SU-DHL-6 (cell line): ENCODE measurements at regions not wholly inside any gene's neighbourhood (a gene's known extent, or its start where the extent isn't known, plus 50 kb on each side); places are given as distances from the start of the nearest gene placed in this dataset.

Experiments
- H2AFZ ChIP-seq: fragments of 200-600 bp; sonication (generic); 2 replicates; pipeline ENCODE4 v1.6.1; 2014; ENCODE audit warnings: low read depth, mild to moderate bottlenecking, moderate library complexity, mixed read lengths, antibody characterized with exemption, low read length; ENCODE audit not compliant: severe bottlenecking
- H3F3A ChIP-seq: fragments of 200-600 bp; shearing (Covaris generic); 2 replicates; pipeline ENCODE4 v1.6.0; 2016; ENCODE audit warnings: antibody characterized with exemption, mild to moderate bottlenecking; ENCODE audit not compliant: insufficient read depth
- H3K27ac ChIP-seq: fragments of 200-600 bp; sonication (generic); 2 replicates; pipeline ENCODE4 v1.5.1; 2016; ENCODE audit warnings: low read depth, mild to moderate bottlenecking, low read length, moderate library complexity, mixed read lengths
- H3K27me3 ChIP-seq: fragments of 200-600 bp; sonication (generic), shearing (Covaris generic); 2 replicates; pipeline ENCODE4 v1.6.0; 2014; ENCODE audit warnings: mild to moderate bottlenecking, low read length
- H3K36me3 ChIP-seq: fragments of 200-600 bp; sonication (generic); 2 replicates; pipeline ENCODE4 v1.6.1; 2014; ENCODE audit warnings: mild to moderate bottlenecking, low read length, mixed read lengths
- H3K4me2 ChIP-seq: fragments of 300-600, 200-600 bp; shearing (Covaris generic), sonication (generic); 2 replicates; pipeline ENCODE4 v1.6.0; 2014; ENCODE audit warnings: low read length, low read depth, mild to moderate bottlenecking; ENCODE audit not compliant: poor library complexity, severe bottlenecking
- H3K4me3 ChIP-seq: fragments of 200-600 bp; sonication (generic); 2 replicates; pipeline ENCODE4 v1.5.1; 2014; ENCODE audit warnings: antibody characterized with exemption, low read length, mild to moderate bottlenecking, mixed read lengths; ENCODE audit not compliant: insufficient read depth, poor library complexity, severe bottlenecking
- H3K79me2 ChIP-seq: fragments of 200-600 bp; sonication (generic); 2 replicates; pipeline ENCODE4 v1.6.1; 2014; ENCODE audit warnings: mild to moderate bottlenecking, low read length, moderate library complexity; ENCODE audit not compliant: insufficient read depth
- H3K9ac ChIP-seq: fragments of 200-600 bp; sonication (generic); 2 replicates; pipeline ENCODE4 v1.7.0; 2014; ENCODE audit warnings: mild to moderate bottlenecking, low read length
- H3K9me2 ChIP-seq: fragments of 200-600 bp; sonication (generic); replicated peaks from 2 replicates; pipeline ENCODE4 v1.6.1; 2014; ENCODE audit warnings: low read length; ENCODE audit not compliant: insufficient read depth
- H3K9me3 ChIP-seq: fragments of 200-600 bp; sonication (generic); 2 replicates; pipeline ENCODE4 v1.6.1; 2014; ENCODE audit warnings: low read length, mixed read lengths; ENCODE audit not compliant: insufficient read depth
- H4K20me1 ChIP-seq: fragments of 200-600 bp; sonication (generic); 2 replicates; pipeline ENCODE4 v1.6.1; 2014; ENCODE audit warnings: low read depth, mild to moderate bottlenecking, antibody characterized with exemption, low read length, moderate library complexity, mixed read lengths
- CTCF ChIP-seq: fragments of 200-600 bp; sonication (generic); IDR thresholded peaks from one replicate; pipeline ENCODE4 v1.5.1; 2017; ENCODE audit warnings: antibody characterized with exemption, mild to moderate bottlenecking, low read length, moderate library complexity; ENCODE audit not compliant: insufficient read depth, poor library complexity, severe bottlenecking
- EZH2phosphoT487 ChIP-seq: fragments of 200-600 bp; sonication (generic), shearing (Covaris generic); conservative IDR thresholded peaks from 2 replicates; pipeline ENCODE4 v1.6.1; 2018; ENCODE audit warnings: mild to moderate bottlenecking, antibody characterized with exemption, low read length, moderate library complexity, mixed read lengths

- Histone ChIP-seq H3K9me3 (no peaks in the 10 kb centered on the region), H3K27me3 (no peaks in the 10 kb centered on the region), H3K4me2 (no peak overlapping the region), H3K79me2 (no peaks in the 10 kb centered on the region), H3F3A (no peaks in the 10 kb centered on the region), H3K9ac (no peak overlapping the region), H3K36me3 (no peaks in the 10 kb centered on the region), H2AFZ (no peak overlapping the region), H3K9me2 (no peaks in the 10 kb centered on the region), H3K4me3 (no peak overlapping the region), H3K27ac (no peak overlapping the region), H4K20me1 (no peaks in the 10 kb centered on the region)
- TF ChIP-seq CTCF (no peak), EZH2phosphoT487 (no peak)
Observed at GRCh38 chr6:156434795-156435190, 342.4 kb upstream of the ARID1B start.

- Histone ChIP-seq H3K4me2 (no peak overlapping the region), H3K27me3 (no peaks in the 10 kb centered on the region), H3F3A (no peaks in the 10 kb centered on the region), H3K36me3 (no peaks in the 10 kb centered on the region), H3K9me2 (no peaks in the 10 kb centered on the region), H3K79me2 (no peaks in the 10 kb centered on the region), H3K27ac (no peak overlapping the region), H4K20me1 (no peaks in the 10 kb centered on the region), H2AFZ (no peak overlapping the region), H3K9ac (no peak overlapping the region), H3K9me3 (no peaks in the 10 kb centered on the region), H3K4me3 (no peak overlapping the region)
- TF ChIP-seq CTCF, result no peak
Observed at GRCh38 chr6:156434049-156434794, 343.0 kb upstream of the ARID1B start.

GRCh38 chr6:156432543-156432942 lies 344.6 kb upstream of the ARID1B start:
- H3K9me2 ChIP-seq, result no peaks in the 10 kb centered on the region
- H3F3A ChIP-seq, result no peaks in the 10 kb centered on the region
- no peak overlapping the region for H2AFZ ChIP-seq
- H3K79me2 ChIP-seq, result no peaks in the 10 kb centered on the region
- H4K20me1 ChIP-seq, result no peaks in the 10 kb centered on the region
- no peaks in the 10 kb centered on the region for H3K27me3 ChIP-seq
- no peak for TF ChIP-seq CTCF
- no peak for TF ChIP-seq EZH2phosphoT487
- H3K4me3 ChIP-seq, result no peak overlapping the region
- H3K36me3 ChIP-seq, result no peaks in the 10 kb centered on the region
- no peak overlapping the region for H3K4me2 ChIP-seq
- H3K9me3 ChIP-seq, result no peaks in the 10 kb centered on the region
- H3K9ac ChIP-seq, result no peak overlapping the region
- H3K27ac ChIP-seq, result no peak overlapping the region
